Neural progenitor cell (in vitro differentiated cells): ENCODE measurements at regions not wholly inside any gene's neighbourhood (a gene's known extent, or its start where the extent isn't known, plus 50 kb on each side); places are given as distances from the start of the nearest gene placed in this dataset.

ENCODE experiments used
- EZH2 ChIP-seq: fragments of 200-600 bp; sonication (generic); IDR thresholded peaks from 2 replicates; pipeline ENCODE4 v1.6.1; 2017; ENCODE audit warnings: antibody characterized with exemption, mild to moderate bottlenecking, moderate library complexity
- EZH2phosphoT487 ChIP-seq: fragments of 200-600 bp; sonication (generic); IDR thresholded peaks from 2 replicates; pipeline ENCODE4 v1.6.1; 2017; ENCODE audit warnings: antibody characterized with exemption
- TF ChIP-seq, protein P1 (sequence below): fragments of 200-600 bp; sonication (generic); IDR thresholded peaks from 2 replicates; pipeline ENCODE4 v1.5.1; 2017; ENCODE audit warnings: antibody characterized with exemption, mild to moderate bottlenecking

DNA sequence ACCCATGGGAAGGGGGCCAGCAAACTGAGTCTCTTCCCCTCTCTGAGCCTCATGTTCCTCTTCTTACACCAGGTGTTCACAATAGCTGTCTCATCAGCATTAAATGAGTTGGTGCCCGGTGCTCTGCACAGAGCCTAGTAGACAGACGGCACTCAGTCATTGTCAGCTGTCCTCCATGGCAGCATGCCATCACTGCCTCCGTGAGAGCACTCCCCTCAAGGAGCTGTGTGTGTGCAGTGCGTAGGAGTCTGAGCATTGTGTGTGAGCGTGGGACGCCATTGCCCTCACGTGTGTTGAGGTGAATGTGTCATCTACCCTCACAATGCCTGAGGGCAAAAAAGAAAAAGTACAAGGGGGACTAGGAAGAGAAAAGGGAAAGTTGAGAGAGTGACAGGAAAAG lies 536.5 kb downstream of the CDK5RAP2 start:
- TF ChIP-seq, protein P1, sequence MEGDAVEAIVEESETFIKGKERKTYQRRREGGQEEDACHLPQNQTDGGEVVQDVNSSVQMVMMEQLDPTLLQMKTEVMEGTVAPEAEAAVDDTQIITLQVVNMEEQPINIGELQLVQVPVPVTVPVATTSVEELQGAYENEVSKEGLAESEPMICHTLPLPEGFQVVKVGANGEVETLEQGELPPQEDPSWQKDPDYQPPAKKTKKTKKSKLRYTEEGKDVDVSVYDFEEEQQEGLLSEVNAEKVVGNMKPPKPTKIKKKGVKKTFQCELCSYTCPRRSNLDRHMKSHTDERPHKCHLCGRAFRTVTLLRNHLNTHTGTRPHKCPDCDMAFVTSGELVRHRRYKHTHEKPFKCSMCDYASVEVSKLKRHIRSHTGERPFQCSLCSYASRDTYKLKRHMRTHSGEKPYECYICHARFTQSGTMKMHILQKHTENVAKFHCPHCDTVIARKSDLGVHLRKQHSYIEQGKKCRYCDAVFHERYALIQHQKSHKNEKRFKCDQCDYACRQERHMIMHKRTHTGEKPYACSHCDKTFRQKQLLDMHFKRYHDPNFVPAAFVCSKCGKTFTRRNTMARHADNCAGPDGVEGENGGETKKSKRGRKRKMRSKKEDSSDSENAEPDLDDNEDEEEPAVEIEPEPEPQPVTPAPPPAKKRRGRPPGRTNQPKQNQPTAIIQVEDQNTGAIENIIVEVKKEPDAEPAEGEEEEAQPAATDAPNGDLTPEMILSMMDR = no peak
- no peak for TF ChIP-seq EZH2
- no peak for TF ChIP-seq EZH2phosphoT487
